GM12878 (cell line): ENCODE measurements at regions not wholly inside any gene's neighbourhood (a gene's known extent, or its start where the extent isn't known, plus 50 kb on each side); places are given as distances from the start of the nearest gene placed in this dataset.
A peak's percentile ranks its signal among the peaks of the same experiment; 100 is the strongest.

Experiments used
- BCL11A ChIP-seq: IDR thresholded peaks from 2 replicates; pipeline ENCODE4 v1.6.1; 2011; ENCODE audit warnings: low read depth, low read length
- BHLHE40 ChIP-seq, 2 experiments: fragments of 450-650 bp in 1 of 2; IDR thresholded peaks; 2 replicates each; pipeline ENCODE4 v1.6.1; 2011 to 2017; ENCODE audit warnings: low read depth in 2 of 2, borderline replicate concordance in 1 of 2, improper control_type of control experiment in 1 of 2, low read length in 1 of 2, mild to moderate bottlenecking in 1 of 2
- CREB1 ChIP-seq: IDR thresholded peaks from 2 replicates; pipeline ENCODE4 v1.6.1; 2012; ENCODE audit warnings: low read depth, mild to moderate bottlenecking, inconsistent platforms
- ETV6 ChIP-seq, 2 experiments: fragments of 450-650 bp in 1 of 2; IDR thresholded peaks in 1 of 2; conservative IDR thresholded peaks in 1 of 2; 2 replicates each; pipeline ENCODE4 v1.6.1; 2014; ENCODE audit warnings: antibody characterized with exemption in 1 of 2, borderline replicate concordance in 1 of 2, low read depth in 1 of 2, mild to moderate bottlenecking in 1 of 2, moderate library complexity in 1 of 2
- EZH2 ChIP-seq: IDR thresholded peaks from 2 replicates; pipeline ENCODE4 v1.6.1; 2012; ENCODE audit warnings: low read depth, mild to moderate bottlenecking, control low read depth, inconsistent platforms, low read length, borderline replicate concordance; ENCODE audit not compliant: control insufficient read depth
- FOXK2 ChIP-seq: fragments of 450-650 bp; IDR thresholded peaks from 2 replicates; pipeline ENCODE4 v1.6.1; 2017; ENCODE audit warnings: mild to moderate bottlenecking, moderate library complexity
- JUNB ChIP-seq: IDR thresholded peaks from 2 replicates; pipeline ENCODE4 v1.6.1; 2016; ENCODE audit warnings: antibody characterized with exemption, mild to moderate bottlenecking
- MEF2A ChIP-seq: IDR thresholded peaks from 2 replicates; pipeline ENCODE4 v1.6.1; 2011; ENCODE audit warnings: low read depth, mild to moderate bottlenecking, low read length, moderate library complexity; ENCODE audit not compliant: insufficient read depth
- NKRF ChIP-seq: fragments of 450-650 bp; conservative IDR thresholded peaks from 2 replicates; pipeline ENCODE4 v1.6.1; 2017; ENCODE audit warnings: mild to moderate bottlenecking, moderate library complexity
- NRF1 ChIP-seq: conservative IDR thresholded peaks from 2 replicates; pipeline ENCODE4 v1.6.1; 2011; ENCODE audit warnings: mild to moderate bottlenecking, low read depth, low read length, improper control_type of control experiment
- POU2F2 ChIP-seq: IDR thresholded peaks from 3 replicates; pipeline ENCODE4 v1.6.1; 2011; ENCODE audit warnings: low read depth, mild to moderate bottlenecking, low read length, borderline replicate concordance
- RAD51 ChIP-seq: fragments of 450-650 bp; IDR thresholded peaks from 2 replicates; pipeline ENCODE4 v1.6.1; 2016; ENCODE audit warnings: moderate library complexity, mild to moderate bottlenecking, inconsistent platforms
- RUNX3 ChIP-seq: IDR thresholded peaks from 2 replicates; pipeline ENCODE4 v1.6.1; 2012; ENCODE audit warnings: low read length, inconsistent platforms
- SMAD1 ChIP-seq: fragments of 450-650 bp; IDR thresholded peaks from 2 replicates; pipeline ENCODE4 v1.6.1; 2018; ENCODE audit warnings: mild to moderate bottlenecking, low read depth; ENCODE audit not compliant: partially characterized antibody
- SMC3 ChIP-seq: IDR thresholded peaks from 2 replicates; pipeline ENCODE4 v1.6.1; 2011; ENCODE audit warnings: low read length, improper control_type of control experiment, borderline replicate concordance
- SP1 ChIP-seq: IDR thresholded peaks from one replicate; pipeline ENCODE4 v1.6.1; 2011; ENCODE audit warnings: low read depth, low read length
- TARDBP ChIP-seq: IDR thresholded peaks from 2 replicates; pipeline ENCODE4 v1.6.1; 2016; ENCODE audit warnings: borderline replicate concordance
- ZBTB33 ChIP-seq: fragments of 450-650 bp; IDR thresholded peaks from 2 replicates; pipeline ENCODE4 v1.6.1; 2017; ENCODE audit warnings: mild to moderate bottlenecking
- TF ChIP-seq, protein P1 (sequence below): fragments of 450-650 bp; formaldehyde crosslinking; IDR thresholded peaks from 2 replicates; pipeline ENCODE4 v1.5.0; 2022; ENCODE audit warnings: mild to moderate bottlenecking, missing genetic modification characterization

DNA sequence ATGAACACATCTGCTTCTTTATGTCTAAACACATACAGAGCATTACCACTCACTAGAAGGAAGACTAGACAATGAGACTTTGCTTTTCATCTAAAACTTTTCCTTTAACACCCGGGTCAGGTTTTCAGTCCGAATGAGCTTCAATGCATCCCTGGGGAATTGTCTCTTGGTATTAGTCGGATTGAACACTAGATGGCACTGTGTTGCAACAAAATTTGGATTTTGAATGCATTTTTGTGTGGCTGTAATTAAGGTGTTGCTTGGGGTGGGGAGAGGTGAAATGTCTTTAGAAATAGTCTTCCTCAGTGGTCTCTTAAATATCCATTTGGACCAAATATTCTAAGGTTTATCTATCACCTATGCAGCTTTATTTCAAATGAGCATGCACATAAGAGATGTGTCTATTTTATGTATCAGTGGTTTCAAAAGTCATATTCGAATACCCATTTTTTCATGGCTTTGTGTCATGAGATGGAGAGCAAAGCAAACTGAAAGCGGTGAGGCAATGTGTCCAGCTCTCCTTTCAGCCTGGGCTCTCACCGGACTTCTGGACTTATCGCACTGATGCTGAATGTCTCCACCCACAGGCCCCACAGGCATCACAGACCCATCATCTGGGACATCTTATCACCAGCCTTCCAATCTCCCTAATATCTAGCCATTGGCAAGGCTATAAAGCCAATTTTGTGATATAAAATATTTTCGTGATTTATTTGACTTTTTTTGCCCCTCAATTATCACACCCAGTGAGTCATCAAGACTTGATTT lies 510.3 kb downstream of the RNF144A start (continued):
- no peak for TF ChIP-seq ETV6 (conservative IDR thresholded peaks at IDR 0.05 in 1 of 2, IDR thresholded peaks at IDR 0.05 in 1 of 2; ENCODE audit: borderline replicate concordance in 1 of 2, low read depth in 1 of 2)
- TF ChIP-seq FOXK2, result no peak
- peak; percentile 79; the same call in 1 of the 2 replicates for TF ChIP-seq SMC3
- no peak for TF ChIP-seq BHLHE40 (IDR thresholded peaks at IDR 0.05; ENCODE audit: borderline replicate concordance in 1 of 2, low read depth in 2 of 2, low read length in 1 of 2)
- peak; percentile 63; the same call in 2 of the 3 replicates for TF ChIP-seq POU2F2
- no peak for TF ChIP-seq TARDBP
- no peak for TF ChIP-seq NKRF
- peak; percentile 19; the same call in 1 of the 2 replicates for TF ChIP-seq RUNX3
- TF ChIP-seq SP1, result no peak
- TF ChIP-seq CREB1, result no peak
- TF ChIP-seq NRF1, result no peak
- no peak for TF ChIP-seq ZBTB33
- no peak for TF ChIP-seq EZH2
- TF ChIP-seq SMAD1, result no peak
- no peak for TF ChIP-seq JUNB
- TF ChIP-seq, protein P1, sequence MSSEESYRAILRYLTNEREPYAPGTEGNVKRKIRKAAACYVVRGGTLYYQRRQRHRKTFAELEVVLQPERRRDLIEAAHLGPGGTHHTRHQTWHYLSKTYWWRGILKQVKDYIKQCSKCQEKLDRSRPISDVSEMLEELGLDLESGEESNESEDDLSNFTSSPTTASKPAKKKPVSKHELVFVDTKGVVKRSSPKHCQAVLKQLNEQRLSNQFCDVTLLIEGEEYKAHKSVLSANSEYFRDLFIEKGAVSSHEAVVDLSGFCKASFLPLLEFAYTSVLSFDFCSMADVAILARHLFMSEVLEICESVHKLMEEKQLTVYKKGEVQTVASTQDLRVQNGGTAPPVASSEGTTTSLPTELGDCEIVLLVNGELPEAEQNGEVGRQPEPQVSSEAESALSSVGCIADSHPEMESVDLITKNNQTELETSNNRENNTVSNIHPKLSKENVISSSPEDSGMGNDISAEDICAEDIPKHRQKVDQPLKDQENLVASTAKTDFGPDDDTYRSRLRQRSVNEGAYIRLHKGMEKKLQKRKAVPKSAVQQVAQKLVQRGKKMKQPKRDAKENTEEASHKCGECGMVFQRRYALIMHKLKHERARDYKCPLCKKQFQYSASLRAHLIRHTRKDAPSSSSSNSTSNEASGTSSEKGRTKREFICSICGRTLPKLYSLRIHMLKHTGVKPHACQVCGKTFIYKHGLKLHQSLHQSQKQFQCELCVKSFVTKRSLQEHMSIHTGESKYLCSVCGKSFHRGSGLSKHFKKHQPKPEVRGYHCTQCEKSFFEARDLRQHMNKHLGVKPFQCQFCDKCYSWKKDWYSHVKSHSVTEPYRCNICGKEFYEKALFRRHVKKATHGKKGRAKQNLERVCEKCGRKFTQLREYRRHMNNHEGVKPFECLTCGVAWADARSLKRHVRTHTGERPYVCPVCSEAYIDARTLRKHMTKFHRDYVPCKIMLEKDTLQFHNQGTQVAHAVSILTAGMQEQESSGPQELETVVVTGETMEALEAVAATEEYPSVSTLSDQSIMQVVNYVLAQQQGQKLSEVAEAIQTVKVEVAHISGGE (CRISPR knock-in tag), result no peak
- no peak for TF ChIP-seq BCL11A
- no peak for TF ChIP-seq MEF2A
- TF ChIP-seq RAD51, result no peak
